NCI-H524 treated with DMSO at 0.1 percent for 48 hours (cell line): ENCODE measurements at regions not wholly inside any gene's neighbourhood (a gene's known extent, or its start where the extent isn't known, plus 50 kb on each side); places are given as distances from the start of the nearest gene placed in this dataset.

ENCODE experiments used
- DNase-seq: peaks from one replicate; lab custom pipeline; 2025; lab: John Stamatoyannopoulos, UW

DNA sequence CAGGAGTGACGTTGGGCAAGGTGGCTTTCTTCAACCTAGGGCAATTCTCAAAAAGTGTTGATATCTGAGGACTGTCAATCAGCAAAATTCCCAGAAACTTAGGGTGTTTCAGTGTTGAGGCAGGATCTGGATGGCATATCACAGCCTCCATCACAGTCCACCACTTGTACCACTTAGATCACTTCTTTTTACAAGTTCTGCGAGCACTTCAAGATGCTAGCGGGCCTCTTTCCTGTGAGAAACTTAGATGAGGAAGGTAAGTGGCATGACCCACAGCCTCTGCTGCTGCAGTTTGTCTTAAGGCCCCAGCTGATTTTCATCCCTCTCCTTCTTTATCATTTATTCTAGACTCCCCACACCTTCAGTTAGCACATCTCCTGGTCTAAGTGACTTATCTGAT is 295.4 kb upstream of the ZNF521 start:
- no peak for DNase-seq

DNA sequence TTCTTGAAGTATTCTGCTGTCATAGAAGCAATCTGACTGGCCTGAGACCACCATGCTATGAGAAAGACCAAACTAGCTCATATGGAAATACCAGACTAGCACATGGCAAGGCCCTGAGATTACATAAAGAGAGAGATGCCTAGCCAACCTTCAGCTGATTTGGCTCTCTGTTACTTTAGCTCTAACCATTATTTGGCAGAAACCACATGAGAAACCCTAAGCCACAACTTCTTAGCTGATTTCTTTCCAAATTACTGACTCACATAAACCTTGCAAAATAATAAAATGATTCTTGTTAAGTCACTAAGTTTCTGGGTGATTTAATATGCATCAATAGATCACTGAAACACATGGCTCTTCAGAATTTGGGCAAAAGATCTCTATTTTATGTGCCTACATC is 295.0 kb upstream of the ZNF521 start:
- no peak for DNase-seq

DNA sequence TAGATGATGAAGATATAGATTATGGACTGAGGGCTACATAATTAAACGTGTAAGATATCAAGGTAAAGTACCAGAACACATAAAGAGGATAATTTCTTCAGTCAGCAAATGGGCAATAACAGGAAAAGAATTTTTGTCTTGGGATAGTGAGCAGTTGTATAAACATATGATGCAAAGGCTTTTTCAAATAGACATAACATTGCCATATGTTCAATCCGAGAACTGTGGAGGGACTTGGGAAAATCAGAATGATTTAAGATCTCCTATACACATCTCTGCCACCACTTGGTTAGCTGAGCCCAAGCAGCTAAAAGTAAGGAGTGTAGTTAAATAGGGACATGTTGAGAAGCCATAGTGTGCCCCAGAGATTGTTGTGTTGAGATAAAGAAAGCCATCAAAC is 287.6 kb upstream of the ZNF521 start:
- DNase-seq: no peak

DNA sequence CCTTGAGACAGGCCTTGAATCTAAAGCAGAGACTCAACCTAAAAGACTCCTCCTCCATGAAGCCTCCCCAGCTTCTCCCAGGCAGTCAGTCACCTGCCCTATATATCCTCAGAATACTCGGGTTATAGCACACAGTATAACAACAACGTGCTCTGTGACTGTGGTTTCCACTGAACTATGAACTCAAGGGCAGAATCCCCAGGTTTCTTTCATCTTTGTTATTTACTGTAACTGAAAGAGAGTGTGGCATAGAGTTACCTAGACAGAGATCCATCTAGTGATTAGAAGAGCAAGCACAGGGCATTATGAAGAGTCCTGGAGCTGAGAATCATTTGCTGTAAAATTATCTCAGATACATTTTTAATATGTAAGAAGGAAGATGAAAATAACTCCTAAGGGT is 281.6 kb upstream of the ZNF521 start:
- no peak for DNase-seq

DNA sequence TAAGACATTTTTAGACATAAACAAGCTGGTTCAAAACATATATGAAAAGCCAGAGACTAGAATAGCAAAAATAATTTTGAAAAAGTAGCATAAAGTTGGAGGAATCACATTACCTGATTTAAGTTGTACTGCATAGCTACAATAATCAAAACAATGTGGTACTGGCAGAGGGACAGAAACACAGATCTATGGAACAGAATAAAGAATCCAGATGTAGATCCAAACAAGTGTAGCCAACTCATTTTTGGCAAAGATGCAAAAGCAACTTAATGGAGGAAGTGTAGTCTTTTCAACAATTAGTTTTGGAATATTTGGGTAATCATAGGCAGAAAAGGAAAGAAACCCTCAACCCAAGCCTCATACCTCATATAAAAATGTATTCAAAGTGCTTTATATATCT is 278.7 kb upstream of the ZNF521 start:
- no peak for DNase-seq

DNA sequence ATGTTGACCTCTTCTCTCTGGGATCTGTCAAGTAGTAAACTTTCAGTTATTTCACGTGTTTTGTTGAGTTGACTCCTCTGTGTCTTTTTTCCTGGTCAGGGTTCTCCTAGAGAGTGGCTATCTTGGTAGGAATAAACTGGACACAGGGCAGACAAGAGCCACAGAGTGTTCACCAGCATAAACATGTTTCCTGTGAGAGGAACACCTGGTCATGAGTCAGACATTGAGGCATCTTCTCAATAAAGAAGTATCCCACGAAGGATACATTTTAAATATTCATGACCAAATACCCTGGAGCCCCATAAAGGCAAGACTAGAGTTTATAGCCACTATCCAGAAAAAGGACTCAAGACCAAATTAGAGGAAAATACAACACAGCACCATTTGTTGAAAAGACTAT is 269.7 kb upstream of the ZNF521 start:
- DNase-seq: no peak

DNA sequence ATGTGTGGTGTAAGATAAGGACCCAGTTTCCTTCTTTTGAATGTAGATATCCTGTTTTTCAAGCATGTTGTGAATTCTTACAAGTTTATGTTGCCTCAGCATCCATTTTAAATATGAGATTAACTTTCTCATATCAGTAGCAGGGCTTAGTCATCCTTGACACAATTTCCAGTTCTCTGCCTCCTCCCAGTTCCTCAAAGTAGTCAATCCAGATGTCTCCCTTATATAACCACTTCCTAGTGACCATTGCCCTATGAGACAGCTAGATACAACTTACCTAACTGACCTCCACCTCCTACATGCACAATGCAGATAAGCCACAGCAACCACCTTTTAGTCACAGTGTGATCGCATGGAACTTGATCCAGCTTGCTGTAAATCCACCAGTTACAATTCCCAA is 269.2 kb upstream of the ZNF521 start:
- DNase-seq: no peak

DNA sequence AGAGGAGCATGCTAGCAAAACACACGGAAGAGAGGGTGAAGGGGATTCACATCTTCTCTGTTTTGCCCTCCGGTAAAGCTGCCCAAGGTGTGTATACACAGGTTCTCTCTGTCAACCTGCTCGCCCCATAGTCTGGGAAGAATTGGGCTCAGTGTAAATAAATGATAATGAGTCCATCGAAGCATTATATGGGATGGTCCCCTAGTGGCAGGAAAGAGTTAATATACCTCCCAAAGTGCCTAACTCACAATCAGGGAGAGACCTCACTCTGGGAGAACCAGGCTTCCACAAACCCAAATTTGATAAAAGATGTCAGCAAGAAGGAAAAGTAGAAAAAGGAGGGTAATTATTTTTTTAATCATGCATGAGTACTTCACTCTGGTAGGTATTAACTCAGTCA is 262.2 kb upstream of the ZNF521 start:
- DNase-seq: no peak

DNA sequence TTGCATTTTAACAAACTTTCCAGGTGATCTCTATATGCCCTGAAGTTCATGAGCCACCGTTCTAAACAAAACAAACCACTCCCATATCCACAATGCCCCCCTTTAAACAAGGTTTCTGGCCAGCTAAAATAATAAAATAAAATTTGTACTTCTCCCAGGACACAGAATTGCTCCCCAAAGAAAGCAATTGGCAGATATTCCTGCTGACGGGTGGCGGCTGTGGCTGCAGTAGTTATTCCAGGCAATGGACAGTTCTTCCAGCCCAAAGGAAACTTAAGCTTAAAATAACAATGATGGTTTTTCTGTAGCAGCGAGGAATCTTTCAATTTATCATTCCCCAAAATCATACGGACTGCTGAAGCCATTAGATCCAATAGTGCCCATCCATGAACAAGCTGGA is 260.5 kb upstream of the ZNF521 start:
- no peak for DNase-seq

DNA sequence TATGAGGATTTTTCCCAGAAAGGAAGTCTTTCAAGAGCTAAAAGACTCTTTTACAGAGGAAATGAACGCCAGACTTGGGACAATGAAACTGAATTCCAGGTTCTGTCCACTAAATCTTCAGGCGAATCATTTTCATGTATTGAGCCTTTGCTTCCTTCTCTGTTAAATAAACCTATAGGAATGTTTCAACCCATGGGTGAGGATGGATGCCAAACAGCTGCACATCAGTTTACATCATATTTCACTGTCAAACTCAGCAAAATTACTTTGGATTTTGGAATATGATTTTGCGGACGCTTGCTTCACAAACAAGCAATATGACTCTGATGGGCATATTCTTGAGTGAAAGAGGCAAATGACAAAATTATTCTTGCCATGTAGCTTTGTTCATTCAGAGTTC is 256.1 kb upstream of the ZNF521 start:
- no peak for DNase-seq

DNA sequence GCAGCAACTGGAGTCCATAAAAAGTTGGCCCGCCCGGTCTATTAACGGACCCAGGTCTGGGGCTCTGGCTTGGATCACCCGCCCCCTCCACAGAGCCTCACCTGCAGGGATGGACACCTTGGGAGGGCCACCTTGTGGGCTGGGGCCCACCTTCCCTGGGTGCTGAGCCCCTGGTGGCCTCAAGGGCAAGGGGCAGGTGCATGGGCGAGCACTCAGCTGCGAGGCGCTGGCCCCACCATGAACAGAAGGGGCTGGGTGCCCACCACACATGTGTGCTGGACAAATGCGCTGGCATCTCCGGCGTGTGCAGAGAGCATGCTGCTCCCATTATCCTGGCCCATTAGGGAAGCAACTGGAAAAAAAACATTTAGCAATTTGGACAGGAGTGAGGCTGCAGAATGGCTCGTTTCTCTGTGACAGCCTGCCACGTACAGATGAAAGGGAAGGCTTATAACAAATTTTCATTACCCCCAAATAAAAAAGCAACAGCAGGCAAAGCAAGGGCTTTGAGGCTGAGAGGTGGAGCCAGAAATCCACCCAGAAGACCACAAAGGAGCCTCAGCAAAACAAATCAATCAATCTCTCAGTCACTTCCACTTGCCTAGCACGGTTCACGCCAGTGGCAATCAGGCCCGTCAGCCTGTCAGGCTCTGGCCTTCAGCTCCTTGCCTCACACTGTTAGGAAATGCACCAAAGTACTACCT is 253.1 kb upstream of the ZNF521 start:
- no peak for DNase-seq

DNA sequence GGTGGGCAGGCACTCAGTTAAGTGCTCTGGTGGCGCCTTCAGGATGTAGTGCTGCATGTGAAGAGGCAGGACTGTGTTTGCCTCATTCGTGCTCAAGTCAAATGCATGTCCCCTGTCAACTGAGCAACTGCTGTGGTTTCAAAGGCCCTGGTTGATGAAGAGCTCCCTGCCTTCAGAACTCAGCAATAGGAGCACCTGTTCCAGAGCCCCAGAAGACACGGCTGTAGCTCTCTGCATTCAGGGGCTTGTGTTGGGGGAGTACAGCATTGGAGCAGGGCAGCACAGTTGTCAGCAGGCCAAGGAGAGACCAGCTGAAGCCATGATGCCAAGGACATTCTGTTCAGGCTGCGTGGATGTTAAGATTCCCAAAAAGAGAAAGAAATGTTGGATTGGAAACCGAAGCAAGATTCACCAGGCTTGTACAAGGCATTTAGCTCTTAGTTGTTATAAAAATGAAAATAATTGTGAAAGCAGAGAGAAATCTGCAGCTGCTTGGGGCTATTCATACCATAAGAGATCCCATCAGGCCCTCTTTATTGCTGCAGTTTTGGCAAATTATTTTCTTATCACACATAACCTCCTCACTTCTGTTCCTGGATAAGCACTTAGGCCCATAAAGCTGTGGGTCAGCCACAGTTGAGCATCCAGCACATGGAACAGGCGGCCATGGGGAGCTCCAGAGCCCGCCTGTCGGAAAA is 252.4 kb upstream of the ZNF521 start:
- DNase-seq: no peak

DNA sequence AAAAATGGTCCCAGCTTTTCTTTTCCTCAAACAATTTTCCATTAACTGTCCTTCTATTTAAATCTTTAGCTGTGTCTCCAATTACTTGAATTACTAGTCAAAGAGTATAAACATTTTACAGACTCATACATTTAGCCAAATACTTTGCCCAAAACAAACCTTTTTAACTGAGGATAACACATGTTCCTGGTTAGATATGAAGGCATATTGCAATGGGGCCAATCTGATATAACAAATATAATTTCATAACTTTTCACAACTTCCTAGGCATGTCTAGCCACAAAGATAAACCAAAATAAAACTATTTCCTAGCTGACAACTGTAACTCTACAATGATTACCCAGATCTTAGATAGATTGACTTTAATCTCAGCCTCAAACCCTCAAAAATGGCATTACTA is 247.5 kb upstream of the ZNF521 start:
- DNase-seq: no peak

DNA sequence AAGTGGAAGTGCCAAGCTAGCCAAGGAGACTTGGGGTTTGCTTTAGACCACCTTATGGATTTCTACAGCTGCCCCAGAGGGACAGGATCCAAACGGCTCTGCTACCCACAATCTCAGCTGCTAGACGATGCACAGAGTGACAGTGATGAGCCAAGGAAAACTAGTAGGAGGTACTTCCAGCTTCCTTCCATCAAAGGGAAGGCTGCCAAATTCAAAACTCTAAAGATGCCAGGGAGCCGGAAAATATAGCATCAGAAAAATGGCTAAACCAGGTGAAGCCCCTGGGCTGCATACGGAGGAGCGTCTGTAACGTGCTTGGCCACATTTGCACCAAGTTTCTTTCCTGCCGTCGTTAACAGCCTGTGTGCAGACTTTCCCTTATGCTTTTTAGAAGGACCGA is 245.5 kb upstream of the ZNF521 start:
- DNase-seq: no peak

DNA sequence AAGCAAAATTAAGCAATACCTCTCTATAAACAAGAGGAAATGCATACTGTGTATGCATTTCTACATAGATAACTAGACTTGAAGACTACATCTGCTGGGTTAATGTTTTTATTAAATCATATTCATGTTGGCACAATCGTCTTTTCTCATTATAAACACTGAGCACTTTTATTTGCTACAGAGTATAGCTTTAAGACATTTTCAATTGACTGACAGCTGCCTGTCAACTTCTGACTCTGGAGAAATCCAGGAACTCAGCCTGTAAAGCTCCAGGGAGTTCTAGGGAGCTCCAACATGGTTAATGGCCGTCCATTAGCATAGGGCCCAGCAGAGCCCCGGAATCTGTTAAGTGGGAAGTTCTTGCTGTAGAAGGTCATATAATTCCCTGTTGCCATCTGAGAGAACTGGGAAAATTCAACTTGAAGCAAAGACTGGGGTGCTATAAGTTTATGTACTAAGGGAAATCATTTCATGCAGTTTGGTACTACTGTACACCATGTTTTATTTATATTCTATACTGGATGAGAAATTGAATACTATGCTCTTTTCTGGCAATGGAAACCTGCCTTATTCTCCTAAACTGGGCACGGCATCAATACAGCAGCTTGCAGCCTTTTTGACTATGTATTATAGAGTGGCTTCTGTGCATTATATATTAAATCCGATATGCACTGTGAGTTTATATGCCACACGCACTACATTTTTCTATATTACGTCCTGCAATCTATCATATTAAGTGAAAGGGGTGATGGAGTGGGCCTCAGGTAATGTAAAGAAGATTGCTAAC is 243.5 kb upstream of the ZNF521 start:
- DNase-seq: no peak

DNA sequence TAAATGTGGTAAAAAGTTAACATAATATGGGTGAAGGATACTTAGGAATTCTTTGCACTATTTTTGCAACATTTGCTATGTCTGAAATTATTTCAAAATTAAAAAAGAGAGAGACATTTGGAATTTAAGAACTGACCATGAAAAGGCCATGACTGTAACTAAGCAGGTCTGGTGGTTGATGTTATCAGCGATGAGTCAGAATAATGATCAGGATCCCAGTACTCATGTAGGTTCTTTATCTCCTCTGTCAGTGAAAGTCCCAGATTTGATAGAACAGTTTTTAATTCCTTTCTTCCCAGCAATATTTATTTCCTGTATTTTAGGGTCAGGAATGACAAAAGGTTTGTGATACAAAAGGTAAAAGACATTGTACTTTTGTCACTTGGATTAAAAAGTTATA is 242.4 kb upstream of the ZNF521 start:
- DNase-seq: no peak

DNA sequence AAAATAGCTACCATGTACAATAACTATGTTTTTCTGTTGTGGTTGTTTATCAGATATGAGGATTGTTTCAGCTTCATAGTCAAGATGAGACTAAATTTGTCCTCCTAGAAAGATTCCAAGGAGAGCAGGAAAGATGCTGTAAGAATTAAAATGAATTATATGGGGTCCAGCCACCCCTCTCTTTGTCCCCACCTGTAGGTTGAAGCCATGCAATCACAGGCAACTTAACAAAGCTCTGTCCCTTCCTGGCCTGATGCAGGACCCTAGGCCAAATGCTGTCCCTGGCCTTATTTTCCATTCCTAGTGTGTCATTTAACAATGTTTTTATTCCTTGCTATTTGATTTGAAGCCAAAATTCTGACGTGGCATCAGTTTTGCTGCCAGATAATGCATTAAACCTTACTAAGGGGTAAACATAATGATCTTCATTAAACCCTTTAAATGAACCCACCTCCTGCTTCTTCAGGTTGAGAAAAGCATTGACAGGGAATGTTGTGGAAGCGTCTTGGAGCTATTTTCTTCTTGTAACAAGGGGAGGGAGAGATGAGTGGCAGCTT is 240.9 kb upstream of the ZNF521 start:
- DNase-seq: no peak

DNA sequence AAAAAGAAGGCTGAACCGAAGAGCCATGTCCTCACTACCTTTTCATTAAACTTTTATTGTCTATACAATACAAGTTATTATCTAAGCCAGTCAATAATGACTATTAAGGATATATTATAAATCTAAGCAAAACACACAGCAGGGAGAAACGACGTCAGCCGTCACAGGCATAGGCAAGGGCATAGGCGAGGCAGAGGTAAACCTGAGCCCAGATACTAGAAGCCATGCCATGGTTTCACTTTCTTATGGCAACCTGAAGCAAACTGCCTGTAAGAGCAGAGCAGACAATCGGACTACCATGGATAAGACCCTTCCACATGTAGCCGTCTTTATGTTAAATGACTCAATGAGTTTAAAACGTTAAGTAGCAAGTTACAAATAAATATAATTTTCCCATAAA is 238.5 kb upstream of the ZNF521 start:
- DNase-seq: no peak

DNA sequence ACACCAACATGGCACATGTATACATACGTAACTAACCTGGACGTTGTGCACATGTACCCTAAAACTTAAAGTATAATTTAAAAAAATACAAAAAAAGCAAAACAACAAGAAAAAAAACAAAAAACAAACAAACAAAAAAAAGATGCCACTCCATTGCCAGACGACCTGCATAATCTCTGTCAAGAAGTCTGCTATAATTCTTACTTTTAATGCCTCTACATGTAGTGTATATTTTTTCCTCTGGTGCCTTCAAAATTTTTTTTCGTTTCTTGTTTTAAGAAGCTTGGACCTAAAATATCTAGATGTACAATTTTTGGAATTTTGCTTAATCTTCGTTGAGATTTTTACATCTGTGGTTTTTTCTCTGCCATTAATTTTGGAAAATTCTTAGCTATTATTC is 235.6 kb upstream of the ZNF521 start:
- no peak for DNase-seq

DNA sequence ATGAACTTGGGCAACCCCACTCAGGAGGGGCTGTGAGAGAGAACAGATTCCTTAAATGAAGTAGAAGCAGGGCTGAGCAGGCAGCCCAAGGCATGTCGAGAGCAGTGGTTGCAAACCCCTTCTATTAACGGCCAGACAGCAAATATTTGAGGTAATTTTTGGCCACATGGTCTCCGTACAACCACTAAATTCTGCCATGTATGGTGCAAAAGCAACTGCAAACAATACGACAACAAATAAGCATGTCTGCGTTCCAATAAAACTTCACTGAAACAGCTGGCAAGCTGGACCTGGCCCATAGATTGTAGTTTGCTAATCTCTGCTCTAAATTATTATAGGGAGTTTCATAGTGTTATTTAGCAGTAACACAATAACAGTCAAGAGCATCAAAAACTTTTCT is 217.0 kb upstream of the ZNF521 start:
- no peak for DNase-seq

DNA sequence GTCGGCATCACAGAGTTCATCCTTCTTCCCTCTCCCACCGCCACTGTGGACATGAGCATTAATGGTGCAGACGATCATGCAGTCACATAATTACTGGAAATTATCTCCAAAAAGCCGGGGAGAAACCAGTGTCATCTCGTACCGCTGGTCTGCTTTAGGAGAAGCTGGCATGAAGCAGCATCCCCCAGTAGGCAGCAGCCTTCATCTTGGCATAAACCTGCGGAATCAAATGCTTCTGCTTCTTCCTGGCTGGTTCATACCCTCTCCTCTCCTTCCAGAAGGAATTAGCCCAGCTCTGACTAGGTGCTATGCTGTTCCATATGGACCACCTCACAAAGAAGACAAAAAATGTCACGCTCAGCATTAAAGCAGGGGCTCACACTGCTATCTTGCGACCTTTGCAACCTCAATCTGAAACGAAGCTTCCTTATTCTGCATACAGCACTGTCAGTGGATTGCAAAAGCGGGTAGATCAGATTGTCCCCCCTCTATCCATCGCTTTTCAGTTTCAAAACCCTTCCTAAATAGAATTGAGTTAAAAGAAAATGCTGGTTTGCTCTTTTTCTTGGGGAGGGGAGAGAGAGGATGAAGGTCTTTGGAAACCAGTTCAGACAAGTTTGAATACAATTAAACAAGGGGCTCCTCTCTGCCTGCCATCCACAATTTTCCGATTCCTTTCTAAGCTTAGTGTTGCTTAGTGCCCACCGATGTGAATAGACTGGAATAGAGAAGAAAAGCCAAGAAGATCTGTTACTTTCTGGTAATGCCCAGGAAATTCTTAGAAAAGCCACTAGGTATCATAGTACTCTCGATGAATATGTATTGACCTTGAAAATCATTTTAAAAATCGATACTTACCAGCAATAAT is 212.1 kb upstream of the ZNF521 start:
- no peak for DNase-seq

DNA sequence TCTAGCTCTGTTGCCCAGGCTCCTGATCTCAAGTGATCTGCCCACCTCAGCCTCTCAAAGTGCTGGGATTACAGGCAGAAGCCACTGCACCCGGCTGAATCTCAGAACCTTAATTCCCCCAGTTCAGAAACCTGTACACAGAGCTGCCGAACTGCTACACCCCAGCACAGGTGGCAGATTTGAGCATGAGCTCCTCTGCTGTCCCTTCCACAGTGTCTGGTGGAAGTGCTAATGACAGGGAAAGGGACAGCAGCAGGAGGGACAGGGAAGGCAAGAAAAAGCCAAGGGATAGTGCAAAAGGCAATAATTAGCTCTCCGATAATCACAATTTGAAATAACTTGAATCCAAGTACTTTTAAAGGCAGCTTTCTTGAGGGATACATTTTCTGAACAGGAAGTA is 211.4 kb upstream of the ZNF521 start:
- DNase-seq: no peak
